HG03342 (cell line): ENCODE measurements at regions not wholly inside any gene's neighbourhood (a gene's known extent, or its start where the extent isn't known, plus 50 kb on each side); places are given as distances from the start of the nearest gene placed in this dataset.
"Not testable (repeated sequence)": the region's sequence is repeated elsewhere in the genome, so short reads cannot be mapped to it uniquely, and the experiment has no call there.

ENCODE experiments used
- ATAC-seq: cut with Tn5 transposase; IDR thresholded peaks from one replicate; pipeline ENCODE4 v1.9.1; 2021; ENCODE audit warnings: mild to moderate bottlenecking, moderate library complexity; ENCODE audit not compliant: unreplicated experiment

- no peak for ATAC-seq
These were observed 253.4 kb downstream of the SP3 start for GRCh38 chr2:173711816-173712215.

GRCh38 chr2:173713904-173714555 is 251.1 kb downstream of the SP3 start:
- ATAC-seq = no peak

- no peak for ATAC-seq
These were observed 249.7 kb downstream of the SP3 start for GRCh38 chr2:173715441-173715840.

GRCh38 chr2:173716458-173717052 is 248.6 kb downstream of the SP3 start:
- ATAC-seq = no peak

- no peak for ATAC-seq
These were observed 245.7 kb downstream of the SP3 start for GRCh38 chr2:173719471-173719870.

GRCh38 chr2:173720306-173720705 is 244.9 kb downstream of the SP3 start:
- no peak for ATAC-seq

- no peak for ATAC-seq
These were observed 230.4 kb downstream of the SP3 start for GRCh38 chr2:173734797-173735196.

- ATAC-seq = not testable (repeated sequence)
These were observed 227.1 kb downstream of the SP3 start for GRCh38 chr2:173737954-173738575.

GRCh38 chr2:173739006-173739405 is 226.2 kb downstream of the SP3 start:
- no peak for ATAC-seq

- ATAC-seq = no peak
These were observed 224.5 kb downstream of the SP3 start for GRCh38 chr2:173740639-173741038.

- ATAC-seq = no peak
These were observed 223.4 kb downstream of the SP3 start for GRCh38 chr2:173741759-173742158.

- no peak for ATAC-seq
These were observed 218.1 kb downstream of the SP3 start for GRCh38 chr2:173747035-173747434.

GRCh38 chr2:173749315-173749714 is 215.9 kb downstream of the SP3 start:
- no peak for ATAC-seq

GRCh38 chr2:173750353-173750801 is 214.8 kb downstream of the SP3 start:
- no peak for ATAC-seq

- no peak for ATAC-seq
These were observed 214.3 kb downstream of the SP3 start for GRCh38 chr2:173750831-173751230.

- ATAC-seq = no peak
These were observed 213.8 kb downstream of the SP3 start for GRCh38 chr2:173751245-173751975.

GRCh38 chr2:173752152-173752551 is 213.0 kb downstream of the SP3 start:
- no peak for ATAC-seq

GRCh38 chr2:173753441-173753840 is 211.7 kb downstream of the SP3 start:
- ATAC-seq = no peak

- no peak for ATAC-seq
These were observed 211.0 kb downstream of the SP3 start for GRCh38 chr2:173754165-173754564.

GRCh38 chr2:173754837-173755236 is 210.3 kb downstream of the SP3 start:
- ATAC-seq = no peak

GRCh38 chr2:173755798-173756197 is 209.4 kb downstream of the SP3 start:
- no peak for ATAC-seq

- ATAC-seq = no peak
These were observed 205.2 kb downstream of the SP3 start for GRCh38 chr2:173759959-173760358.
